Kidney (tissue), 13 donors: ENCODE measurements at regions not wholly inside any gene's neighbourhood (a gene's known extent, or its start where the extent isn't known, plus 50 kb on each side); places are given as distances from the start of the nearest gene placed in this dataset.

Experiments
- DNase-seq, 5 donors: peaks; one replicate each; pipeline ENCODE4 v3.0.0-alpha.2; 2013 to 2020
- FAIRE-seq: peaks from 2 replicates; lab custom pipeline; 2012; peaks lifted over from hg19 to GRCh38; lab: Jason Lieb, UNC
- H3K27ac ChIP-seq, 2 donors: one replicate each; pipeline ENCODE4 v1.7.0; 2013; ENCODE audit warnings: low read depth in 2 of 2, low read length in 2 of 2, inconsistent platforms in 1 of 2
- H3K27me3 ChIP-seq: one replicate; pipeline ENCODE4 v1.7.1; 2013; ENCODE audit warnings: low read length, inconsistent platforms; ENCODE audit not compliant: control insufficient read depth, insufficient read depth
- H3K36me3 ChIP-seq, 3 donors: one replicate each; pipeline versions ENCODE4 v1.7.0 to v1.7.1; 2013; ENCODE audit warnings: low read length in 3 of 3, control low read depth in 1 of 3, inconsistent platforms in 1 of 3; ENCODE audit not compliant: insufficient read depth in 3 of 3, control insufficient read depth in 2 of 3
- H3K4me1 ChIP-seq, 3 donors: one replicate each; pipeline versions ENCODE4 v1.7.0 to v1.7.1; 2013; ENCODE audit warnings: low read length in 3 of 3, inconsistent platforms in 1 of 3, low read depth in 1 of 3; ENCODE audit not compliant: control insufficient read depth in 2 of 3, insufficient read depth in 2 of 3
- H3K4me3 ChIP-seq, 3 donors: one replicate each; pipeline versions ENCODE4 v1.7.0 to v1.8.1; 2013; ENCODE audit warnings: low read length in 3 of 3, control low read depth in 1 of 3, inconsistent platforms in 1 of 3
- H3K9ac ChIP-seq, 3 donors: one replicate each; pipeline versions ENCODE4 v1.7.0 to v1.7.1; 2013; ENCODE audit warnings: low read length in 3 of 3, control low read depth in 1 of 3, inconsistent platforms in 1 of 3
- H3K9me3 ChIP-seq, 3 donors: one replicate each; pipeline versions ENCODE4 v1.7.0 to v1.7.1; 2013; ENCODE audit warnings: low read length in 3 of 3, control low read depth in 1 of 3, inconsistent platforms in 1 of 3; ENCODE audit not compliant: control insufficient read depth in 2 of 3, insufficient read depth in 1 of 3
- intact Hi-C: fragments of 100-400 bp; cut with DNase I; formaldehyde crosslinking; loops from one replicate; pipeline ENCODE4 v1.11.1; 2022
- TF ChIP-seq, protein P1 (sequence below): IDR thresholded peaks from 3 replicates; pipeline ENCODE4 v1.5.1; 2012; ENCODE audit warnings: mild to moderate bottlenecking, moderate library complexity, borderline replicate concordance; ENCODE audit not compliant: insufficient read depth; ENCODE audit errors: extremely low read depth
- donor health status: control.
- donor health status: control.
- donor health status: control.
- donor health status: control.
- donor health status: control.
- donor health status: DM: yes; HTN: yes; CAD: no.
- donor health status: Normal renal cell carcinoma (clear cell type).

DNA sequence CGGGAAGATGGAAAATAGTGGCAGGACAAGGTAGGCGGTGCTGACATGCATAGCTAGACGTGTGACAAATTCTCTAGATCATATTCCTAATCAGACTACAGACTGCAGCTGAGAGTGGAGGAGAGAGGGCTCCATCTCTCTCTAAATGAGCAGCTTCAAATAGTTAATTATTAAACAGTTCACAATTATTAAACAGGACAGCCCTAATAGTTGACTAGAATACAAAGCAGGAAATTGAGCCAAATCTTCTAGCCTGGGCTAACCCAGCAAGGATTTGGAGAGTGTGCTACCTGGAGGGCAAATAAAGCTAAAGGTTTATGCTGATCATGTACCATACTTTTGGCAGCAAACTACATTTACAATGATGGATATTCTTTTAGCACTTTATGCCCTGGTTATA is 54.4 kb upstream of the CWC22 start:
- TF ChIP-seq, protein P1, sequence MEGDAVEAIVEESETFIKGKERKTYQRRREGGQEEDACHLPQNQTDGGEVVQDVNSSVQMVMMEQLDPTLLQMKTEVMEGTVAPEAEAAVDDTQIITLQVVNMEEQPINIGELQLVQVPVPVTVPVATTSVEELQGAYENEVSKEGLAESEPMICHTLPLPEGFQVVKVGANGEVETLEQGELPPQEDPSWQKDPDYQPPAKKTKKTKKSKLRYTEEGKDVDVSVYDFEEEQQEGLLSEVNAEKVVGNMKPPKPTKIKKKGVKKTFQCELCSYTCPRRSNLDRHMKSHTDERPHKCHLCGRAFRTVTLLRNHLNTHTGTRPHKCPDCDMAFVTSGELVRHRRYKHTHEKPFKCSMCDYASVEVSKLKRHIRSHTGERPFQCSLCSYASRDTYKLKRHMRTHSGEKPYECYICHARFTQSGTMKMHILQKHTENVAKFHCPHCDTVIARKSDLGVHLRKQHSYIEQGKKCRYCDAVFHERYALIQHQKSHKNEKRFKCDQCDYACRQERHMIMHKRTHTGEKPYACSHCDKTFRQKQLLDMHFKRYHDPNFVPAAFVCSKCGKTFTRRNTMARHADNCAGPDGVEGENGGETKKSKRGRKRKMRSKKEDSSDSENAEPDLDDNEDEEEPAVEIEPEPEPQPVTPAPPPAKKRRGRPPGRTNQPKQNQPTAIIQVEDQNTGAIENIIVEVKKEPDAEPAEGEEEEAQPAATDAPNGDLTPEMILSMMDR: no peak
- FAIRE-seq (no peak), DNase-seq (no peak)
- no peaks in the 10 kb centered on the region for H3K4me1 ChIP-seq
- no peaks in the 10 kb centered on the region for H3K9me3 ChIP-seq
- intact Hi-C loops: no loop called here
- no peaks in the 10 kb centered on the region for H3K27me3 ChIP-seq
- H3K27ac ChIP-seq: no peak overlapping the region
- H3K4me3 ChIP-seq: peak overlapping the region in 1 of 3 donors; percentile 23
- H3K36me3 ChIP-seq: no peaks in the 10 kb centered on the region
- no peak overlapping the region for H3K9ac ChIP-seq

DNA sequence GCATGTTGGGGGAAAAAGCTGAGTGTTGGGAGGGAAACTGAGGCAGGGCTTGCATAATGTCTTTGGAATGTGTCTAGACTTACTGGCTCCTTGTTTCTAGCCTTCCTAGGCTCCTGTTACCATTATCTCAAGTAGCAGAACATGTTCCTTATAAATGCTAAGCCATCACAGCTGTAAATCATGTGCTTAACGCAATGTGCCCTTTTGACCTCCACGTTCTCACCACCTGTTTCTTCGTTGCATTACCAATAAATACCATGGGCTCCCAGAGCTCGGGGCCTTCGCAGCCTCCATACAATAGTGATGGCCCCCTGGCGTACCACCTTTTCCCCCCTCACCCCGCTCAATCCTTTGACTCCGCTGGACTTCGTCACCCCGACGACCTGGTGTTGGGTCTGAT is 54.0 kb upstream of the CWC22 start:
- H3K4me1 ChIP-seq: no peaks in the 10 kb centered on the region
- H3K27ac ChIP-seq: no peak overlapping the region
- H3K9ac ChIP-seq: no peak overlapping the region
- FAIRE-seq: no peak
- no peaks in the 10 kb centered on the region for H3K9me3 ChIP-seq
- DNase-seq: peak in 2 of 5 donors; percentile 35 to 41
- H3K4me3 ChIP-seq: peak overlapping the region in 1 of 3 donors; percentile 23
- TF ChIP-seq, protein P1: no peak
- intact Hi-C loops: no loop called here
- H3K36me3 ChIP-seq: no peaks in the 10 kb centered on the region
- H3K27me3 ChIP-seq: no peaks in the 10 kb centered on the region

DNA sequence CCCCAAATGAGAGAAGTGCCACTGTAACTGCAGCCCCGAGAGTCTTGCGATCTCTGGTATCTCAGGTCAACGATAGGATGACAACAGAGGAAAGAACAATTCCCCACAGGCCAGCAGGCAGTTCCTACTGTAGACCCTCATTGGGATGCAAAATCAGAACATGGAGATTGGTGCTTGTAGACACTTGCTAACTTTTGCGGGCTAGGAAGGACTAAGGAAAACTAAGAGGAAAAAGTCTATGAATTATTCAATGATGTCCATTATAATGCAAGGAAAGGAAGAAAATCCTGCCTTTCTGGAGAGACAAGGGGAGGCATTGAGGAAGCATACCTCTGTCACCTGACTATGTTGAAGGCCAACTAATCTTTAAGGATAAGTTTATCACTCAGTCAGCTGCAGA is 51.9 kb upstream of the CWC22 start:
- TF ChIP-seq, protein P1: no peak
- no peaks in the 10 kb centered on the region for H3K36me3 ChIP-seq
- no peaks in the 10 kb centered on the region for H3K27me3 ChIP-seq
- H3K4me3 ChIP-seq: no peak overlapping the region
- no peak overlapping the region for H3K9ac ChIP-seq
- H3K4me1 ChIP-seq: no peaks in the 10 kb centered on the region
- no peak overlapping the region for H3K27ac ChIP-seq
- H3K9me3 ChIP-seq: no peaks in the 10 kb centered on the region
- FAIRE-seq: no peak
- intact Hi-C loops: no loop called here
- DNase-seq: no peak
